IPS-18c (cell line): ENCODE measurements at regions not wholly inside any gene's neighbourhood (a gene's known extent, or its start where the extent isn't known, plus 50 kb on each side); places are given as distances from the start of the nearest gene placed in this dataset.

Source experiments
- H3K4me3 ChIP-seq: 2 replicates; pipeline ENCODE4 v1.7.0; 2013; ENCODE audit warnings: low read depth, mild to moderate bottlenecking, low read length, moderate library complexity; ENCODE audit not compliant: insufficient read depth
- H3K9me3 ChIP-seq: one replicate; pipeline ENCODE4 v1.6.1; 2013; ENCODE audit warnings: mild to moderate bottlenecking, low read length, moderate library complexity; ENCODE audit not compliant: control insufficient read depth, insufficient read depth

DNA sequence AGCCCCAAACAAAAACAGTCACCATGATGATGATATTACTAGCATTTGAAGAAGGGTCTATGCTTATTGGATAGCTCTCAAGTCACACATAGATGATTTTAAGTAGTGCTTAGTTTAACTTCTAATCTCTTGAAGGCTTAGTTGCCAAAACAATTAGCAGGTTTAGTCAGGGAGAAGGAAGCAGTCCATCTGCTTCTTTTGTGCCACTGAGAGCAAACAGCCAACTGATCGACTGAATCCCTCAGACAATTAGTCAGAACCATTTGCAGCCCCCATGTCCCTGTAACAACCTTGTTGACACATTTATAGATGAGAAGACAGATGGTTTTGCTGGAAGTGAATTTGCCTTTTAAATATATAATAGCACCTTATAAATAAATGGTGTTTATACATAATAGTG lies 585.1 kb upstream of the SUCLG2 start:
- Histone ChIP-seq H3K9me3 (no peaks in the 10 kb centered on the region), H3K4me3 (no peak overlapping the region)

DNA sequence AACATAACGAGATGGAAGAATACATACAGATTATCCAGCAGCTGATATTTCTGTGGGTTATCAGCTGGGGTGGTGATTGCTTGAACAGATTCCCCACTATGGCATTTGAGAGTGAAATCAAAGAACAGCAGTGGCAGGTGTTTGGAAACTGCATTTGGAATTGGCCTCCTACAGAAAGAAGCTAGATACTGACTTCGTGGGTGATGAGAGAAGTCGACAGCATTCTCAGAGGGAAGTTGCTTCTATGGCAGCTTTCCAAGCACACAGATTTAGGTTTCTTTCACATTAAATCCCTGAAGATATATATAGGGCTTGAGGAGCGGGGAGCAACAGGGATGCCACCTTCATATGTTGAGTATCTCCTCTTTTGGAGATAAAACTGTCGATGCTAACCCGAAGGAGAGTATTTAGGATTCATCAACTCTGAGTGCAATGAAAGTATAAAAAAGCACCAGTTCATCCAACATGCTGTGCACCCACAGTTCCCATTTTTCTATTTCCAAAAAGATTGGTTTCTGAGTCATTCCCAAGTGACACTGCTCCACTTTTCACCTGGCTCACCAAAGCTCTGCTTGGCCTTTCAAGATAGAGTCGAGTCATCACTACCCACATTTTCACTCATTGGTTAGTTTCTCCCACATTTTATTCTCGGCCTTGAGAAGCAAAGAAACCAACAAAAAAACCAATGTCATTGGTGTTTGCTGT lies 579.8 kb upstream of the SUCLG2 start:
- Histone ChIP-seq H3K9me3 (no peaks in the 10 kb centered on the region), H3K4me3 (no peak overlapping the region)

DNA sequence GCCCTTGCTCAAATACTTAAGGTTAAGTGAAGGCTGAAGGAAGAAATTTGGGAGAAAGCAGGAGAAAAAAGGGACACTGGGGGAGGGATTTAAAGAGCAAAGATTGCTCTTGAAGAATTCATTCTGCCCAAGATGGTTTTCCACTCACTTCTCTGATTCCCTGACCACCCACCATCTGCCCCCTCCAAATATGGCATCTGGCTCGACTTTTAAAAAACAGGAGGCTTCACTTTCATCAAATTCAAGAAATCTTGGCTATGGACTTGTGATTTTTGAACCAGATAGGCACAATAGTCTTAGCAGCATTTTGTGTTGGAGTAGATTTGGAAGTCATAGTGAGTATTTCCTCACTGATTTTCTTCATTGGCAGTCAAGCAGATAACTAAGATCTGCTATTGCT lies 574.4 kb upstream of the SUCLG2 start:
- H3K4me3 ChIP-seq = no peak overlapping the region

DNA sequence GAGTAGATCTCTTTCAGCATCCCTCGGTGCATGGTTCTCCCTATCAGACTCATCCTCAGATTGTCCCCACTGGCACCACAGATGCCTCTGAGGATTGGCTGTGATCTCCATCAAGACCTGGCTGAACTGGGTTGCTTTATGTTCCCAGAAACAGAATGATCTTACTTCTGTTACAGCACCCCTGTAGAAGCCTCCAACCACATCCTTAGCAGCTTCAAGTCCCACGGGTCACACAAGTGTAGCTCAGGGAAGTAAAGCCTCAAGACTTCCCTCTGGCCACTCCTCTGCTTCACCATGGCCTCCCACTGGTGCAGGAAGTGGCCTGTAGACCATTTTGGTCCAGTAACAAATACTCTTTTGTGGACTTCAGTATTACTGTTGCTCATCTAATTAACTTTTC lies 566.4 kb upstream of the SUCLG2 start:
- H3K9me3 ChIP-seq = no peaks in the 10 kb centered on the region

More for the DNA sequence above, 574.4 kb upstream of the SUCLG2 start:
- no peaks in the 10 kb centered on the region for H3K9me3 ChIP-seq

DNA sequence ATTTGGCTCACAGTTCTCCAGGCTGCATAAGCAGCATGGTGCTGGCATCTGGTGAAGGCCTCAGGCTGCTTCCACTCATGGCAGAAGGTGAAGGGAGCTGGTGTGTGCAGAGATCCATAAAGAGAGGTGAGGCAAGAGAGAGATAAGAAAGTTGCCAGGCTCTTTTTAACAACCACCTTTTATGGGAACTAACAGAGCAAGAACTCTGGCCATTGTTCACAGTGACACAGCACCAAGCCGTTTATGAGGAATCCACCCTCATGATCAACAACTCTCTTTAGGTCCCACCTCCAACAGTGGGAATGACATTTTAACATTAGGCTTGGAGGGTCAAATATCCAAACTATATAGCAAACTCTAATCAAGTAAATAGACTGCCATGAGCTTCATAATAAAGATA lies 557.2 kb upstream of the SUCLG2 start:
- no peaks in the 10 kb centered on the region for H3K9me3 ChIP-seq
- H3K4me3 ChIP-seq = no peak overlapping the region

More for the DNA sequence above, 566.4 kb upstream of the SUCLG2 start:
- H3K4me3 ChIP-seq = no peak overlapping the region

DNA sequence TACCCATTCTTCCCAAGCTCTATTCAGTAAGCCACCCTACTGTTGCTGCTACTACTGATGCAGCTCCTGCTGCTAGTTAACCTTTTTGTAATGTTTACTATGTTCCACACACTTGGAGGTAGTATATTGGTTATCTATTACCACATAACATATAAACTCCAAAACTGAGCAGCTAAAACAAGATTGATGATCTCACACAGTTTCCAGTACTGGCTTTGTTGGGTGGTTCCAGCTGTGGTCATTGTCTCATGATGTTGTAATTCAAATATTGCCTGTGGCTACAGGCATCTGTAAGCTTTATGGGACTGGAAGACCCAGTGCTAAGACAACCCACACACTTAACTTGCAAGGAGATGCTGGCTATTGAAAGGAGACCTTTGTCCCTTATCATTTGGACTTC lies 556.2 kb upstream of the SUCLG2 start:
- Histone ChIP-seq H3K9me3 (no peaks in the 10 kb centered on the region), H3K4me3 (no peak overlapping the region)

DNA sequence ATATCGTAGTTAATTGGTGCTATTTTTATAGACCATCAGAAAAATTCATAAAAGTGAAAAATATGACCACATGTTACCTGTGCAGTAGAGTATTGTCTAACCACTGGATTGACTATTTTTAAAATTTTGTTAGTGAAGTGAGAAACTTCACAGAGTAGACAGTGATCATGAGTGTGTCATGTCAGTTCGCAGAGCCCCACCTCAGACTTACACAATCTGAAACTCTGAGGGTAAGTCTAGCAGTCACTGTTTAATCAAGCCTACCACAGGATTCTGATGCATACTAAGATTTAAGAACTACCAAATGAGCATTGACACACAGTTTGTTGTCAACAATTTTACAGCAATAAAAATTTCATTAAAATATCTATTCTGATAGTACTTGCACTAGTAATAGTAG lies 552.9 kb upstream of the SUCLG2 start:
- Histone ChIP-seq H3K9me3 (no peaks in the 10 kb centered on the region), H3K4me3 (no peak overlapping the region)

- H3K4me3 ChIP-seq = no peak overlapping the region
Observed at GRCh38 chr3:68206524-68207117, 552.2 kb upstream of the SUCLG2 start.

DNA sequence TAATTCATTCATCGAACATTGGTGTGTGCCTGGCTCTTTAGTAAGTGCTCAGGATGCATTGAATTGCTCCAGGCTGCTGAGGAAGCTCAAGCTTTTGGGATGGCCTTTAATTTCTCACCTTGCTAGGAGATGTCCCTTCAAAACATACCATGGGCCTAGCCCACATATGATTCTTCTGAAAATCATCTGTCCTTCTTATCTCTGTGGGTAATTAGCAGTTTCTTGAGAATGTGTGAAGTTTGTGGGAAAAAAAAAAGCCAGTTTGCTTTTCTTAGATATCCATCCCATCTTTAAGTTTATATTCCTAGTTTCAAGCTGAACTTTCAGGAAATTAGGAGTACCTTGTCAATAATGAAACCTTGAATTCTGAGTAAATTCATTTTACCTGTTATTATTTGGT lies 532.3 kb upstream of the SUCLG2 start:
- no peak overlapping the region for H3K4me3 ChIP-seq

More at GRCh38 chr3:68206524-68207117, 552.2 kb upstream of the SUCLG2 start:
- H3K9me3 ChIP-seq = no peaks in the 10 kb centered on the region

GRCh38 chr3:68176600-68176999 lies 522.2 kb upstream of the SUCLG2 start:
- H3K9me3 ChIP-seq = peaks cover 8% of the 10 kb centered on the region
- no peak overlapping the region for H3K4me3 ChIP-seq

More for the DNA sequence above, 532.3 kb upstream of the SUCLG2 start:
- H3K9me3 ChIP-seq = no peaks in the 10 kb centered on the region

DNA sequence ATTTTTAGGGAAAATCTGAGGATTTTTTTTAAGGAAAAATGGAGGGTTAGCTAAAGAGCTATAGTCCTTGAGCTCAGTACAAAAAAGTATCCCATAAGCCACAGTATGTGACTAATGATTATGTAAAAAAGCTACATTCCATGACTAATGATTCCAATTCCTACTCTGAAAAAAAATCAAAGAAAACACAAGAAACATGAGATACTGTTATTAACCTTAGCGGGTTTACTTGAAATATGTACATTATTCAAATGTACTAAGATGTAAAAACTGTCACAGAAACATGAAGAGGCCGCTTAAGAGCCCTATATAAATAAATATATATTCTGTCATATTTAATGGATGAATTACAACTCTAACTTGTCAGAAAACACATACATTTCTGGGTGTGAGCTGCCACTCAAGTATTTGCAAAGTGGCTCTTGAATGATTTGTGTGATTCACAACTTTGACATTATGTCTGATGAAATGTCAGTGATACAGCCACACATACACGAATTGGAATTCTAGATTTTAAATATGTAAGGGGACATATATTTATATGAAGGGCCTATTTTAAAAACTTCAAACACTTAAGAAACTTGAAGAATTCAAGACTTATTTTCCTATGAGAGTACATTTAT lies 518.7 kb upstream of the SUCLG2 start:
- Histone ChIP-seq H3K9me3 (peaks cover 8% of the 10 kb centered on the region), H3K4me3 (no peak overlapping the region)

- H3K4me3 ChIP-seq = no peak overlapping the region
- peaks cover 8% of the 10 kb centered on the region for H3K9me3 ChIP-seq
Observed at GRCh38 chr3:68172039-68172438, 517.6 kb upstream of the SUCLG2 start.

GRCh38 chr3:68163968-68164367 lies 509.6 kb upstream of the SUCLG2 start:
- H3K9me3 ChIP-seq = no peaks in the 10 kb centered on the region
- no peak overlapping the region for H3K4me3 ChIP-seq

- Histone ChIP-seq H3K4me3 (no peak overlapping the region), H3K9me3 (no peaks in the 10 kb centered on the region)
Observed at GRCh38 chr3:68163062-68163461, 508.6 kb upstream of the SUCLG2 start.

- no peaks in the 10 kb centered on the region for H3K9me3 ChIP-seq
- H3K4me3 ChIP-seq = no peak overlapping the region
Observed at GRCh38 chr3:68162644-68163043, 508.2 kb upstream of the SUCLG2 start.

DNA sequence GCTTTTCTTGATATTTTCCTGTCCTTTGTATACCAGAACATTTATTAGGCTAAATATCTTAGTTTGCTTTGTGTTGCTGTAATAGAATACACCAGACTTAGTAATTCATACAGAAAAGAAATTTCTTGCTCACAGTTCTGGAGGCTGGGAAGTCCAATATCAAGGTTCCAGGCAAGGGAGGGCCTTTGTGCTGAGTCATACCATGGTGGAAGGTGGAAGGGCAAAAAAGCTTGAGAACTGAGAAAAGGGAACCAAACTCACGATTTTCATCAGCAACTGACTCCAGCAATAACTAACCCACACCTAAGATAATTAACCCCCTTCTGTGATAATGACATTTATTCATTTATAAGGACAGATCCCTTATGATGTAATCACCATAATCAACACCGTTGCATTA lies 496.9 kb upstream of the SUCLG2 start:
- H3K9me3 ChIP-seq = no peaks in the 10 kb centered on the region
- H3K4me3 ChIP-seq = no peak overlapping the region

DNA sequence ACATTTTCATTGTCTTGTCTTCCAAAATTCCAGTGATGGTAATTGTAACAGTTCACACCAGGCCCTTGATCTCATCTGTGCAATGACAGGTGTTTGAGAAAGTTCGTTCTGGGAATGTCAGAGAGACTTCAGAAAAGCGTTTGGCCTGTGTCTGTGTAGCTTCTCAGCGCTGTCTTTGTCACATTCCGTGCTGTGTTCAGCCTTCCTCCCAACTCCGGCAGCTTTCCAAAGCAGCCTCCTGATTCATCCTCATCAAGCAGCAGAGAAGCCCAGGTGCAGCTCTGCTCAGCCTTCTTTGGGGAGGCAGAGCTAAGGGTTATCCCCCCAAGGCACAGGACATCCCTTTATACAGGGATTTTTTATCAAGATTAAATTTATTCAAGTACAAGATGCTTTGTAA lies 494.0 kb upstream of the SUCLG2 start:
- Histone ChIP-seq H3K4me3 (no peak overlapping the region), H3K9me3 (no peaks in the 10 kb centered on the region)

DNA sequence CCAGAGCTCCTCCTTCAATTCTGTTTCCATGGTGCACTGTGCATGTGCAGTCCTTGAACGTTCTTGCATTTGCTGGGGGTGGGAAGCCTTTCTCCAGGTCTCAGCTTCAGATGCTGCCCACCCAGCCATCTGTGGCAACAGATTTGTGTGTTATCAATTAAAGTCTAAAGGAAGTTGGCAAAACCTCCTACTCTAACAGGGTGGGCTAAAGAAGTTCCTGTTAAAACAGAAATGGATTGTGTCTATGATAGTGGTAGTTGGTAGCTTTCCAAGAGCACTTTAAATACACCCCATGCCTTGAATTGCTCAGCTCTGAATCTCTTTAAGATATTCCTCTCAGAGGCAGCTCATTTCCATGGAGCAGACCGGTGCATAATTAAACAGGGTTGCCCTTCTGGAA lies 488.0 kb upstream of the SUCLG2 start:
- no peaks in the 10 kb centered on the region for H3K9me3 ChIP-seq
- H3K4me3 ChIP-seq = no peak overlapping the region
